ENCODE measurements at regions not wholly inside any gene's neighbourhood (a gene's known extent, or its start where the extent isn't known, plus 50 kb on each side); places are given as distances from the start of the nearest gene placed in this dataset.
"Not testable (repeated sequence)": the region's sequence is repeated elsewhere in the genome, so short reads cannot be mapped to it uniquely, and the experiment has no call there.

DNA sequence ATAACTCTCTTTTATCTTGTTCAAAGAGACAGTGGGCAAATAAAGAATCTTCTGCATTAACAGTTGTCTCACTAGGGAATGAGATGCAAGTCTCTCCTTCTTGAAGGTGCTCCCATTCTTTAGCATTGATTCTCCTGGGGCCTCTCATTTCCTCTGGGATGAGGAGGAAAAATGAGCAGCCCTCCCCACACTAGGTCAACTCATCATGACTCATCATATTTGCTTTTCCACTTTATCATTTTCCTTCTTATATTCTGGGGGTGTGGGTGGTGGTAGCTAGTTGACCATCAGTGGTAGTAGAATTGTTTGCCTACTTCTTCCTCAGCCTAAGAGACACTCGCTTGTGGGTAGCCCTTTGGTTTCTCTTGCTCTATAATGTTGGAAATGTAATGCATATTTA lies 182.0 kb upstream of the C1orf87 start:
- no peaks in the 10 kb centered on the region for H3K9me3 ChIP-seq
- no peak for DNase-seq (ENCODE audit: low spot score in 2 of 2)
- H3K27me3 ChIP-seq (ENCODE audit: low read depth) = no peaks in the 10 kb centered on the region
- no peaks in the 10 kb centered on the region for H3K4me1 ChIP-seq
- no peak overlapping the region for H3K4me3 ChIP-seq
- no peaks in the 10 kb centered on the region for H3K36me3 ChIP-seq (replicated peaks)
- in situ Hi-C loops (cut with MboI; ENCODE audit: low sequenced_read_pairs) = no loop called here

DNA sequence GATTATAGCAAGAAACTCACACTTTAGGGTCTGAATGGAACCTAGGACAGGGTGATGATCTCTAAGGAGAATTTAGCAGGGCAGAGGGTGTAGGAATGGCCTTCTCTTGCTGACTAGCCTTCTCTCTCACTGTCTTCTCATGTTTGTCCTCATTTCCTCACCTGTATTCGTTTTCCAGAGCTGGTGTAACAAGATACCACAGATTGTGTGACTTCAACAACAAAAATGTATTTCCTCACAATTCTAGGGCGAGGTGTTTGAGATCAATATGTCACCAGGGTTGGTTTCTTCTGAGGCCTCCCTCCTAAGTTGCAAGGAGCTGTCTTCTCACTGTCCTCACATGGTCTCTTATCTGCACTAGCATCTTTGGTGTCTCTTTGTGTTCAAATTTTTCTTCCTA lies 177.9 kb upstream of the C1orf87 start:
- DNase-seq (ENCODE audit: low spot score in 2 of 2) = no peak
- in situ Hi-C loops (cut with MboI; ENCODE audit: low sequenced_read_pairs) = no loop called here

DNA sequence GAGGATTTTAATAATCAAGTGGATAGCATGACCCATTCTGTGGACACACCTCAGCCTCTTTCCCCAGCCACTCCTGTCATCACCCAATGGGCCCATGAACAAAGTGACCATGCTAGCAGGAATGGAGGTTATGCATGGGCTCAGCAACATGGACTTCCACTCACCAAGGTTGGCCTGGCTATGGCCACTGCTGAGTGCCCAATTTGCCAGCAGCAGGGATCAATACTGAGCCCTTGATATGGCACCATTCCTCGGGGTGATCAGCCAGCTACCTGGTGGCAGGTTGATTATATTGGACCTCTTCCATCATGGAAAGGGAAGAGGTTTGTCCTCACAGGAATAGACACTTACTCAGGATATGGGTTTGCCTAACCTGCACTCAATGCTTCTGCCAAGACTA lies 173.9 kb upstream of the C1orf87 start:
- H3K4me1 ChIP-seq; H3K4me3 ChIP-seq; H3K27me3 ChIP-seq (ENCODE audit: low read depth); DNase-seq (ENCODE audit: low spot score in 2 of 2); H3K36me3 ChIP-seq (replicated peaks); in situ Hi-C loops (cut with MboI; ENCODE audit: low sequenced_read_pairs); H3K9me3 ChIP-seq: not testable (repeated sequence)

More for the DNA sequence above, 177.9 kb upstream of the C1orf87 start:
- Histone ChIP-seq H3K4me1 (no peaks in the 10 kb centered on the region), H3K9me3 (no peaks in the 10 kb centered on the region), H3K4me3 (no peak overlapping the region), H3K36me3 (replicated peaks) (no peaks in the 10 kb centered on the region), H3K27me3 (ENCODE audit: low read depth) (no peaks in the 10 kb centered on the region)

DNA sequence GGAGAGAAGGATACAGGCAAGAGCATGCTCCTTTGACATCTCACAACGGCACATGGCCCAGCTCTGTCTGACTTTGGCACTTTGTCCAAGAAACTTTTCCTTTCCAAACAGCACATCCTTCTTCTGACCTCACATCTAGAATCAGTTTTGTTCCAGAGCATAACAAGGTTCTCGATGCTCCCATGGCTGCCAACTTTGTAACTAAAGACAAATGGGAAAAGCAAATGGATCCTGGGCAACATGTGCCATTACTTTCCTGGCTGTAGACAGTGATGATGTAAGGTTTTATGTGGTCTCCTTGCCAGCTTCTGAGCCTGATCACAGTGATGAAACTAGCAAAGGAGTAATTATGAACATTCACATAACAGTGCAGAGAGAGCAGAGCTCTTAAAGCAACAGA lies 171.8 kb upstream of the C1orf87 start:
- DNase-seq (ENCODE audit: low spot score in 2 of 2) = no peak
- Histone ChIP-seq H3K4me1 (no peaks in the 10 kb centered on the region), H3K27me3 (ENCODE audit: low read depth) (no peaks in the 10 kb centered on the region), H3K36me3 (replicated peaks) (no peaks in the 10 kb centered on the region), H3K4me3 (no peak overlapping the region), H3K9me3 (no peaks in the 10 kb centered on the region)
- in situ Hi-C loops (cut with MboI; ENCODE audit: low sequenced_read_pairs) = no loop called here

DNA sequence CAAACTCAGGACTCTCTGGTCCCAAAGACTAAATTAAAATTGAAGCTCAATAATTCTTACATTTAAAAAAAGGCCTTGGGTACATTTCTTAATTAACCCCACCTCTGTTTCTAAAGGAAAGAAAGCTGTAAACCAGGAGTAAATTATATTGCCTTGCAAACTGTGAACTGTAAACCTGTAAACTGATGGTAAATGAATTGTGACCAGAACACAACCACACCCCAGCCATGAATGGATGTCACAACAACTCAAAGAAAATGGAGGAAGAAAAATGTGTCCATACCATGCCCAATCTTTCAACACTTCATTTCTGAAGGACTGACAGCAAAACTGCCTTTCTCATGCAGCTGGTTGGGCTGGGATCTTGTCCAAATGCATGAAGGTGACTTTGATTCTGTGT lies 171.3 kb upstream of the C1orf87 start:
- no peak for DNase-seq (ENCODE audit: low spot score in 2 of 2)
- Histone ChIP-seq H3K4me1 (no peaks in the 10 kb centered on the region), H3K4me3 (no peak overlapping the region), H3K27me3 (ENCODE audit: low read depth) (no peaks in the 10 kb centered on the region), H3K36me3 (replicated peaks) (no peaks in the 10 kb centered on the region), H3K9me3 (no peaks in the 10 kb centered on the region)
- in situ Hi-C loops (cut with MboI; ENCODE audit: low sequenced_read_pairs) = no loop called here

DNA sequence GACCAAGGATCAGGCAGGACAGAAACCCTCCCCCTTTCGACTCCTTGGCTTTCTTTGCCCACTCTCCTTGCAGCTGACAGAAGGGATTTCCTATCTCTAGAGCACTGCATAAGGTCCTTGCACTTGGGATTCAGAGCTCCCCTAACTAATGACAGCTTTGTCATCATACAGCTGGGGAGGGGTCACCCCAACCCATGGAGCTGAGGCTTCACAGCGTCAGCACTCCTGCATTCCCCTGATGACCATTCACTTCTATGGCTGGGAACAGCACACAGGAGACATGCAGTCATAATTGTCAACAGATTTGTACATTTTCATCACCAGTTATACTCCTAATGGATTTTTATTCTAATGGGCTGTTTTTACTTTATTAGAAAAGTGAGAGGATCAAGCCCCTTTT lies 161.7 kb upstream of the C1orf87 start:
- no peaks in the 10 kb centered on the region for H3K9me3 ChIP-seq
- no peak for DNase-seq (ENCODE audit: low spot score in 2 of 2)
- in situ Hi-C loops (cut with MboI; ENCODE audit: low sequenced_read_pairs) = no loop called here
- H3K36me3 ChIP-seq (replicated peaks) = no peaks in the 10 kb centered on the region
- no peak overlapping the region for H3K4me3 ChIP-seq
- H3K27me3 ChIP-seq (ENCODE audit: low read depth) = peaks cover 3% of the 10 kb centered on the region
- H3K4me1 ChIP-seq = no peaks in the 10 kb centered on the region

DNA sequence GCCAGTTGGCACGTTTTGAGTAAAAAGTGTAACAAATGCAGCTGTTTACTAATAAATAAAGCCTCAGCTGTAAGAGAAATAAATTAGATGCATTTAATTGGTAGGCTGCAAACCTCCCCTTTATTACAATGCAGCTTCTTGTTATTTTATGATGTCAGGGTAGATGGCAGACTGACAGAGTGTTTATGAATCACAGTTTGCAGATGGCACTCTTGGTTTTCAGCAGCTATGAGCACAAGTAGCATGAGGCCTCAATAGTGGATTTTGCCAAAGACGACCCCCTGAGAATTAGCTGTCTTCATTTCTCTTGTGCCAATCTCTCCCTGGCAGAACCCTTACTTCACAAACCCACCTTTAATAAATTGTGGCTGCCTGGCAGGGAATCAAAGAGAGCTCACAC lies 161.2 kb upstream of the C1orf87 start:
- Histone ChIP-seq H3K4me3 (no peak overlapping the region), H3K9me3 (no peaks in the 10 kb centered on the region), H3K4me1 (no peaks in the 10 kb centered on the region), H3K27me3 (ENCODE audit: low read depth) (peaks cover 3% of the 10 kb centered on the region), H3K36me3 (replicated peaks) (no peaks in the 10 kb centered on the region)
- no peak for DNase-seq (ENCODE audit: low spot score in 2 of 2)
- in situ Hi-C loops (cut with MboI; ENCODE audit: low sequenced_read_pairs) = no loop called here

DNA sequence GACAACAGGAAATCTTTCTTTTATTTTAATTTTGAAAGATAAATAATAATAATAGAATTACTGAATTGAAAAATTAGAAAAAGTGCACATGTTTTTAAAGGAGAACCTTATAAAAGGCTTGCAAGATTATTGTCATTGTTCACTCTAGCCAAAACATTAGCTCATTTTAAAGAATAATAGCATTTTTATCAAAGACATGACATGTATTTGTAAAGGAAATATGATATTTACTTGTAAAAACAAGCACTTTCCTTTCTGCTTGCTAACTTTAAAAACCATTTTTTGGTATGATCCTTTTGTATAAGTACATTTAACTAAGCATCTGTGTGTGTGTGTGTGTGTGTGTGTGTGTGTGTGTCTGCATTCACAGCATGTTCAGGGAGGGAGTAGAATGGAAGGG lies 156.3 kb upstream of the C1orf87 start:
- Histone ChIP-seq H3K36me3 (replicated peaks) (no peaks in the 10 kb centered on the region), H3K4me3 (no peak overlapping the region), H3K27me3 (ENCODE audit: low read depth) (peaks cover 3% of the 10 kb centered on the region), H3K9me3 (no peaks in the 10 kb centered on the region), H3K4me1 (no peaks in the 10 kb centered on the region)
- in situ Hi-C loops (cut with MboI; ENCODE audit: low sequenced_read_pairs) = no loop called here
- no peak for DNase-seq (ENCODE audit: low spot score in 2 of 2)

DNA sequence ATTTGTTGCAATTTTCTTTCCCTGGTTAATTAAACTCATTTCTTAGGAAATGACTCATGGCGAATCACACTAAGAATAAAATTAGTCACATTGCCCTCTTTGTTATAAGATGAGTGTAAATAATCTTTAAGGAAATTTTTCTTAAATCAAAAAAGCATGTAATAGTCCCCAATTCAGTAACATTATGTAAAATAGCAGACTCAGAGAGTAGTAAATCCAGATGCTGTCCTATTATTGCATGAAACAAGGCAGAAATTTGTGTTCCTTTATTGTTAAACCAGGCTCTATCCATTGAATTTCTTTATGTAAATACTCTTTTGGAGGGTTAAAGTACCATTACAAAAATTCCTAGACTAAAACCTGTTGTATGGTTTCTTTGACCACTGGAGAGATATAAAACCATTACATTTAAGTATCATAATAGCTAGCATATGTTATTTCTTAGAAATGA lies 154.5 kb upstream of the C1orf87 start:
- peaks cover 5% of the 10 kb centered on the region for H3K27me3 ChIP-seq (ENCODE audit: low read depth)
- H3K4me1 ChIP-seq = no peaks in the 10 kb centered on the region
- in situ Hi-C loops (cut with MboI; ENCODE audit: low sequenced_read_pairs) = no loop called here
- no peaks in the 10 kb centered on the region for H3K9me3 ChIP-seq
- DNase-seq (ENCODE audit: low spot score in 2 of 2) = no peak
- no peak overlapping the region for H3K4me3 ChIP-seq
- H3K36me3 ChIP-seq (replicated peaks) = no peaks in the 10 kb centered on the region

DNA sequence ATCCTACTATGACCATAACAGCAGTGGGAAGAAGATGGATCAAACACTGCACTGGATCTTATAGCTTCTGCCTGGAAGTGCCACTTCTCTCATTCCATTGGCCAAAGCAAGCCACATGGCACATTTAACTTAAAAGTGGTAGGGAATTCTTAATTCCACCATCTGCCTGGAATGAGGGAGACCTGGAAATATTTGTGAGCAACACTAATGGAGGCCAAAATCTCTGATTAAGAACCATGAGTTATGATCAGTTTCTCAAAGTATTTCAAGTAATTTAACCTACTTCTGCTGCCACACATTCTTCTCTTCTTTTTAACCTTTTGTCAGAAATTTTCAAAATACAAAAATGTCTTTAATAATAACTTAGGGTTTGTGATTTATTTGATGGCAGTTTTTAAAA lies 154.0 kb upstream of the C1orf87 start:
- in situ Hi-C loops (cut with MboI; ENCODE audit: low sequenced_read_pairs) = no loop called here

DNA sequence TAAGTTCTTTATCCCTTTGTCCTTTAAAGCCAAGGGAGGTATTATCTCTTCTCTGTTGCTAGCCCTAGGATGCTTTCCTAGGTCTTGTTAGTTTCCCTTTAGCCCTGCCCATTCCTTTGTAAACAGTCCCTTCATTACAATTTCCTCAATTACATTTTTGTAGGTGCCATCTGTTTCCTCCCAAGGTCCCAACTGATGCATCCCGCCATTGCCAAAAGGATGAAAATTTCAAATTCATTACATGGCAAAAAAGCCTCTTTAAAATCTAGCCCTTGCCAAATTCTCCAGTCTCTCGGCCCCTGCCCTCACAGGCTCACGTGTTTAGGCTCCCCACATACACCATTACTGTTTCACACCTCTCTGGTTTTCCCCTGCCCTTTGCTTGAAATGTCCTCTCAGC lies 151.9 kb upstream of the C1orf87 start:
- Histone ChIP-seq H3K4me3 (no peak overlapping the region), H3K4me1 (no peaks in the 10 kb centered on the region), H3K9me3 (no peaks in the 10 kb centered on the region), H3K27me3 (ENCODE audit: low read depth) (peaks cover 2% of the 10 kb centered on the region; the same call in 1 of the 2 replicates), H3K36me3 (replicated peaks) (no peaks in the 10 kb centered on the region)
- DNase-seq (ENCODE audit: low spot score in 2 of 2) = no peak
- in situ Hi-C loops (cut with MboI; ENCODE audit: low sequenced_read_pairs) = no loop called here

More for the DNA sequence above, 154.0 kb upstream of the C1orf87 start:
- H3K36me3 ChIP-seq (replicated peaks) = no peaks in the 10 kb centered on the region
- DNase-seq (ENCODE audit: low spot score in 2 of 2) = no peak
- H3K4me3 ChIP-seq = no peak overlapping the region
- peaks cover 5% of the 10 kb centered on the region for H3K27me3 ChIP-seq (ENCODE audit: low read depth)
- no peaks in the 10 kb centered on the region for H3K9me3 ChIP-seq
- H3K4me1 ChIP-seq = no peaks in the 10 kb centered on the region

DNA sequence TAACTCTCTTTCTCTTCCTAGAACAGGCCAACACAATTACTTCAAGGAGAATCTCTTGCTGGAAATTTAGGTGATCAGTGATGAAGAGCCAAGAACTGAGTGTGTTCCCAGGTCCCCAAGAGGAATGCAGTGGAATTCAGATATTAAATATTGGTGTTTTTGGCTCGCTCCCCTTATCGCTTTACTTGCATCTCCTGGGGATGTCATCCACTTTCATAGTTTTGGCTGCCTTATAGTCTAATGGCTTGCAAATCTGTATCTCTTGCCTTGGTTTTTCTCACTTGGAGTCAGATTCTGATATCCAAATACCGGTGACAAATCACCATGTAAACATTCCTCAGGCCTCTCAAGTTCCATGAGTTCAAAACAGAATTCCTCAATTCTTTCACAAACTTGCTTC lies 151.0 kb upstream of the C1orf87 start:
- Histone ChIP-seq H3K4me1 (no peaks in the 10 kb centered on the region), H3K36me3 (replicated peaks) (no peaks in the 10 kb centered on the region), H3K27me3 (ENCODE audit: low read depth) (peaks cover 2% of the 10 kb centered on the region; the same call in 1 of the 2 replicates), H3K9me3 (no peaks in the 10 kb centered on the region), H3K4me3 (no peak overlapping the region)
- in situ Hi-C loops (cut with MboI; ENCODE audit: low sequenced_read_pairs) = no loop called here
- DNase-seq (ENCODE audit: low spot score in 2 of 2) = no peak

DNA sequence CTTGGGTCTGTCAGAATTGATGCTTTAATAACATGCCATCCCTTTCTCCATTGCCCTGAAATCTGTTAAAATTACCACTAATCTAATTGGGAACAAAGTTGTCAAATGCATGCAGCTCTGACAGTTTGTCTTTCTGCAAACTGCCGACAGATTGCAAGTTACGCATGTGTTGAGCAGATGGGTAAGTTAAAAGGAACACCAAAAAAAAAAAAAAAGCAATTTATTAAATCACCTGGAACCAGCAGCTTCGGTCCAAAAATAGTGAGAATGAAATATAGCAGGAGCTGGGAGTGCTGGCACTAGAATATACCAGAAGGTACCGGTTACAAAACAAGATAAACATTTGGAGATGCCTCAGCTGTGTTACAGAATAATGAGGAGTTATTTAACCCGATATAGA lies 149.6 kb upstream of the C1orf87 start:
- Histone ChIP-seq H3K9me3 (no peaks in the 10 kb centered on the region), H3K36me3 (replicated peaks) (no peaks in the 10 kb centered on the region), H3K4me1 (no peaks in the 10 kb centered on the region), H3K4me3 (no peak overlapping the region), H3K27me3 (ENCODE audit: low read depth) (peaks cover 2% of the 10 kb centered on the region; the same call in 1 of the 2 replicates)
- in situ Hi-C loops (cut with MboI; ENCODE audit: low sequenced_read_pairs) = no loop called here
- no peak for DNase-seq (ENCODE audit: low spot score in 2 of 2)

DNA sequence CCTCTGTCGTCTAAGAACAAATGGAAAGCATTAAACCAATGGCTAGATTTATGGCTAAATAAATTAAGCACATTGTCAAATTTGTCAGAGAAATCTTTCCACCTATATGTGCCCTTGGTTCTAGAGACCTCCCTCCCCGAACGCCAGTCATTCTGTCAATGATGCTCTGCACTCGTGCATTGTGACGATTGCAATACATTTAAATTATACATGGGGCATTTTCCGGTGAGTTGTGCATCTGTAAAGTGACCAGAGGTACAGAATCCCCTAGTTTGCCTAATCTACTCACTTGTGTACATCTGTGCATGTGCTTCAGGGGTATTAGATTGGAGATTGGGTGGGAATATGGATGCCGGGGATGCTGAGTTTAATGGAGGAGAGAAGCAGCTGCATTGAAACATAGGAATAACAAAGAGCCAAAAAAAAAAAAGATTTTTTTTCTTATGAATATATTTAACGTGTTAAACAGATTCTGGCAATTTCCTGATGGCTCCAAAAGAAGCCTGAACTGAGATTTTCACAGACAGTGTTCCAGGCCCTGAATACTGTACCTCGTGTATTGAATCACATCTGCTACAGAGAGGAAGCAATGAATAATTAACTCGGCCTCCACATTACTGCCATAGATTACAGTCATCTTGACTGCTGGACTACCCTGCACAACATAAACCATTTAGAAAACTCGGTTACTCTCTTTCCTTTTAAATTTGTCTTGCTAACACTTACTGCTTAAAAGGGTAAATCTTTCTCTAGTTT lies 149.0 kb upstream of the C1orf87 start:
- H3K9me3 ChIP-seq = no peaks in the 10 kb centered on the region
- in situ Hi-C loops (cut with MboI; ENCODE audit: low sequenced_read_pairs) = no loop called here
- no peaks in the 10 kb centered on the region for H3K36me3 ChIP-seq (replicated peaks)
- H3K4me3 ChIP-seq = no peak overlapping the region
- H3K27me3 ChIP-seq (ENCODE audit: low read depth) = peaks cover 2% of the 10 kb centered on the region; the same call in 1 of the 2 replicates
- DNase-seq (ENCODE audit: low spot score in 2 of 2) = no peak
- H3K4me1 ChIP-seq = no peaks in the 10 kb centered on the region

DNA sequence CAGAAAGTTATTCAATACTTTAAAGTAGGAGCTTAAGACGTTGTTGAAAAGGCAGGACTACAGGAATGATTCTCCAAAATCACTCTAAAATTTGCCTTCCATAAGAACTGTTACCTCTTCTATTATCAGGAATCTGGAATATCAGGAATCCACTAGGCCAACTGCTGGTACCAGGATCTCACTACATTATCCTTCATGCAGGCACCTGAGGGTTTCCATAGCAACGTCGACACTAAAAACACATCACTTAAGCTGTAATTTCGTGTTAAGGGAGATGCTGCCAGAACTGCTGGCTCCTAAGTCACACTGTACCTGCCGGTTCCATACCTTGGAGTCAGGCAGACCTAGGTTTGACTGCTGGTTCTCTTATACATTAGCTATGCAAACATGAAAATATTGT lies 139.7 kb upstream of the C1orf87 start:
- no peaks in the 10 kb centered on the region for H3K9me3 ChIP-seq
- DNase-seq (ENCODE audit: low spot score in 2 of 2) = no peak
- no peak overlapping the region for H3K4me3 ChIP-seq
- H3K27me3 ChIP-seq (ENCODE audit: low read depth) = no peaks in the 10 kb centered on the region
- in situ Hi-C loops (cut with MboI; ENCODE audit: low sequenced_read_pairs) = no loop called here
- no peaks in the 10 kb centered on the region for H3K4me1 ChIP-seq
- no peaks in the 10 kb centered on the region for H3K36me3 ChIP-seq (replicated peaks)
